Hepatic stellate cell (primary cell): ENCODE measurements at regions not wholly inside any gene's neighbourhood (a gene's known extent, or its start where the extent isn't known, plus 50 kb on each side); places are given as distances from the start of the nearest gene placed in this dataset.

Experiments used
- DNase-seq: peaks from one replicate; pipeline ENCODE4 v3.0.0; 2011; ENCODE audit warnings: low spot score

DNA sequence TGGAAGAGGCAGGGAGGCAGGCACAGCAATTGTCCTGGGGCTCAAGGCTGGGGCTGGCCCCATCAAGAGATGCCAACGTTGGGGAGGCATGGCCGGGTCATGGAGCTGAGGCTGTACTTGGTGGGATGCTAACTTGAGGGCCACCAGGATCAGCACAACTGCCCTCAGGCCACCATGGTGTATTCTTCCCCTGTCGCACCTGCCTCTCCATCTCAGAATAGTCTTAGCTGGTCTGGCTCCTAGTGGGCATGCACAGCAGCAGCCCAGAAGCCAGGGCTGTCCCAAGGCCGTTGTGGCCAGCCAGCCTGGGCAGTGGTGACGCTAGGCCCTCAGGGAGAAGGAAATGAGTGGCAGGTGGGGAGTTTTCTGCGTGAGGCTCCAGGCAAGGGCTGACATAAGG, 91.3 kb downstream of the DHCR7 start:
- DNase-seq = no peak

DNA sequence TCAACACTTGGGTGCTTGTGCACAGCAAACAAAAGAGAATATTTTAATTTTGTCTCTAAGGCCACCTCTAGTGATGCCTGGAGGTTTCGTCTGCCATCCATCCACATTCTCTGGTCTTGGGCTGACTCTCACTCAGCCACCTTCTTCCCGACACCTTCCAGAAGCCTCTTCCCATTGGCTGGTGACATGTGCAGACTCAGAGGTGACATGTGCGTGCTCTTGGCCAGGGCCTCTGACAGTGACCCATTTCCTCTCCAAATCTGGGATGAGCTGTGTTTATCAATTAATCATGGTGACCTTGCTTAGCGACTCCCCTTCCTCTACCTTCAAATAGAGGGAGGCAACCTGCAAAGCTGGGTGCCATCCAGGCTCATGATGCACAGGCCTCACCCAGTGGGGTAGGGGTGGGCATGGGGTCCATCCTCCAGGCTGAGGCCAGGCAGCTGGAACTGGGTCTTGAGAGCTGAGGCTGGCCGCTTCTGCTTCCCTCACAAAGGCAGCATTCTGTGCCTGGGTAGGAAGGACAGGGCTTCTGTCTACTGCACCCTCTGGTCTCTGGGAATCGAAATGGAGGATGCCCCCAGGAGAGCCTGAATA, 91.8 kb downstream of the DHCR7 start:
- no peak for DNase-seq

DNA sequence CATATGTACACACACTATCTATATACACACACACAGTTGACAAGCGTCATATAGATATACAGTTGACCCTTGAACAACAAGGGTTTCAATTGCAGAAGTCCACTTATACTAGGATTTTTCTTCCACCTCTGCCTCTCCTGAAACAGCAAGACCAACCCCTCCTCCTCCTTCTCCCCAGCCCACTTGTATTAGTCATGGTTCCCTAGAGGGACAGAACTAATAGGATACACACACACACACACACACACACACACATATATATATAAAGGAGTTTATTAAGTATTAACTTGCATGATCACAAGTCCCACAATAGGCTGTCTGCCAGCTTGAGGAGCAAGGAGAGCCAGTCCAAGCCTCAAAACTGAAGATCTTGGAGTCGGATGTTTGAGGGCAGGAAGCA, 92.9 kb downstream of the DHCR7 start:
- DNase-seq = no peak

DNA sequence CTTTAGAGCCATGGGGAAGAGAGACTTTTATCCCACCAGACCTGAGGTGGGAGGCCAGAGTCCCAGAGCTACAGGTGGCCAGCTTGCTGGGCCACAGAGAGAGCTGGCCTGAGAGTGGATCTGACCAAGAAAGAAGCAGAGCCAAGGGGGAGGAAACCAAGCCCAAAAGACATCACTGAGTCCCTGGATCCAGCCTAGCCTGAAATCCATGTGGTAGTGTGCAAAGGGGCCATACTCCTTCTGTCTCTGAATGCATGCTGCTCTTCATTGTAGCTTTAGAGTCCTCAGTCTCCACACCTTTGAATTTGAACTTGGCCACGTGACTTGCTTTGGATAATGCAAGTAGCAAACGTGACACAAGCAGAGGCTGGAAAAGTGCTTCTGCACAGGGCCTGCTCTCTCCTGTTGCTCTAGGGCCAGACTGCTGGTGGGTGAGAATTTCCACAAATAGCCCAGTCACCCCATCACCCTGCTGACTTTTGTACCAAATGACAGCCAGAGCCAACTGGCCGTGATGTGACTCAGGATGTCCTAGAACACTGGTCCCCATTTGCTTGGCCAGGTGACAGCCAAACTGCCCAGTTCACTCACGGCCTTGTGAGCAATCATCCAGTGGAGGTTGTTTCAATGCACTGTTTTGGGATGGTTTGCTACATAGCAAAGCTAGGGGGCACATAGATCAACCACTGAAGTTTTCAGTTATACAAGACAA, 93.6 kb downstream of the DHCR7 start:
- DNase-seq = no peak

DNA sequence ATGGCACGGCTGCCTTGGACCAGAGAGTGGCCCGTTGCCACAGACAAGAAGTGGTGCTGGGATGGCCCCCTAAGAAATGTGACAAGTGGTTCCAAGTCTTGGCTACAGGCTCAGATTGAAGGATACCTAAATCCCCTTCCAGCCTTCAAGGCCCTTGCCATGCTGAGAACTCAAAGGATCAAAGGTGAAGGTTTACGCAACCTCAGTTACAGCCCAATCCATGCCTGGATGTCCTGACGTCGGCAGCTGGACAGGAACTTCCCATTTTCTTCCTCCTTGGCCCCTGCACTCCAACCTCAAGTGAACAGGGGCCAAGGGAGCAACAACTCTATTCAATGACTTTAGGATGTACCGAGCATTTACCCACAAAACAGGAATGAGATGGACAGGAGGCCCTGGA, 95.4 kb downstream of the DHCR7 start:
- no peak for DNase-seq

DNA sequence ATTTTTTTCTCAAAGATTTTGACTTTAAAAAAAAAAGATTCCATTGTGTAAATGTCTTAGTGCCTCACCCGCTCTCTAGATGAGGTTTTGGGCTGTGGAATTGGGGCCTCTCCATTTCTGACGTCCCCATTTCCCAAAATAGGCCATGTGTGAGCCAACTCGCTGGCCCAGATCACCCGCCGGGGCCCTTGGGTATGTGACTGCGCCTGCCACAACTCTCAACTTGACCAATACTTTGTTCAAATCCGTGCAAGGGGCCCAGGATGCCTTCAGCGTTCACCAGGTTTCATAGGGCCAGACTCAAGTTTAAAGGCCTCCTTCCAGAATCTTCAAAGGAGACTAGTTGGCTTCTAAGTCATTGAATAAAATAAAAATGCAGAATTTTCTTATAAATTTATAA, 96.0 kb downstream of the DHCR7 start:
- DNase-seq = no peak

DNA sequence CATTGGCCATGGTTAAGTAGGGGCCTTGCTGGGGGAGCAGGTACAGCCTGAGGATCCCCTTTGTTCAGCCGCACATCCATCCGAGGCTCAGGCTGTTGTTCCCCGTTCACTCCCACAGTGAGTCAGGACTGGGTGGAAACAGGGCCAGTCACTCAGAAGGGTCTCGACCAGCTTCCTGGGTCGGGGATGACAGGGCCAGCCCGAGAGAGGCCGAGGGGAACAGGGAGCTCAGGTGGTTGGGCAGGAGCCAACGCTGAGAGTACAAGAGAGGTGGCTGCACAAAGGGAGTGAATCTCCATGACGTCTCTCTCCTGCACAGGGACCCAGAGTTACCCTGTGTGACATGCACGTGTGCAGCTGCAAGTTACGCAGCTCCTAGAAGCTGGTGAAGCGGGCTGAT, 97.2 kb upstream of the SHANK2 start:
- DNase-seq = no peak

DNA sequence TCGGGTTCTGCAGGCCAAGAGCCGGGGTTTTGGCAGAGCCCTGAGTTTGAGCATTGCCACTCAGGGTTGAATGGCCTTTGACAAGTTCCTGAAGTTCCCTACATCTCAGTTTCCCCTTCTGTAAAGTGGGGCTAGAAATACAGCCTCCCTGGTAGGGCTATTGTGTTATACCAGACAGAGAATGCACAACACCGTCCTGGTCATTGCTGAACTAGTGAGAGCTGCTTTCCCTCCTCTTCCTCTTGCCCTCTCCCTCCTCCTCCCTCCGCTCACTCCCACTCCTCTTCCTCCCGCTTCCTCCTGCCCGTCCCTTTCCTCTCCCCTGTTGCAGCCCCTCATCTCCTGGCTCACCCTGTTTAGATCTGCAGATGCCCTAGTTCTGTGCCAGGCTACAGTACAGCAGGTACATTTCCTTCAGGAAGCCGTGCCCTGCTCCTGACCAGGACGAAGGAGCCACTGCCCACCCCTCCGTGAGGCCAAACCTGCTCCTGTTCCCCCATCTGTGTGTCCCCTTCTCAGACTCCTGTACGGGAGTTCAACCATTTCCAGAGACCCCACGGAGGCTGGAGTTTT, 91.5 kb upstream of the SHANK2 start:
- no peak for DNase-seq

DNA sequence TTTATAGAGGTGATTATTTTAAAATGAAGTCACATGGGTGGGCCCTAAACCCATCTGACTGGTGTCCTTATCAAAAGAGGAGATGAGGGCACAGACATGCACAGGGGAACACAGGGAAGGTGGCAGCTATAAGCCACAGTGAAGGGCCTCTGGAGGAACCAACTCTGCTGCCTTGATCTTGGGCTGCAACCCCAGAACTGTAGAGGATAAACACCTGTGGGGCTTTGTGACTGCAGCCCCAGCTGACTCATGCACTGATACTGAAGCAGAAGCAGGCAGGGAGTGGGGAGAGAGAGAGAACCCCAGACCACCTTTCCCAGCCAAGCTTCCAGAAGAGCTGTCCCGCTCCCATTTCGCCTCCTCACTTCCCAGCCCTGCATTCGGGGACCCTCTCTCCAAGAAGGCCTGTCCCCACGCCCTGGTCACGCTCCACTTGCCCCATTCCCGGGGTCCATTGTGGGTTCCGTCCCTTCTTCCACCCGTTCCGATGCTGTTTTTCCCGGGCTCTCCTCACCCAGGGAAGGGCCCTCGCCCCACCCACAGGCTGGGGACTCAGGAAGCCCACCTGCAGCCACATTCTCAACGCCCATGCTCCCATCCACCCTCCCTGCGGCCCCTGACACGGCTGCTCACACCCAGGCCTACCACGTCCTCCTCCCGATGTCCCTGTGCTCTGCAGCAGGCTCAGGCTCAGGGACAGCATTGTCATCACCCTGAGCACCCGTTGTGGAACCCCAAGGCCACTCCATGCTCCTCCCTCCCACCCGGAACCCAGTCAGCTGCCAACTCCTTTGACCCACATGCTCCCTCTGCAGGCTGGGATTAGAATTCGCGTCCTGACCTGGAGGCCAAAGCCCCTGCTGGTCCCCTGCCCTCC, 90.8 kb upstream of the SHANK2 start:
- peak; percentile 72 for DNase-seq

DNA sequence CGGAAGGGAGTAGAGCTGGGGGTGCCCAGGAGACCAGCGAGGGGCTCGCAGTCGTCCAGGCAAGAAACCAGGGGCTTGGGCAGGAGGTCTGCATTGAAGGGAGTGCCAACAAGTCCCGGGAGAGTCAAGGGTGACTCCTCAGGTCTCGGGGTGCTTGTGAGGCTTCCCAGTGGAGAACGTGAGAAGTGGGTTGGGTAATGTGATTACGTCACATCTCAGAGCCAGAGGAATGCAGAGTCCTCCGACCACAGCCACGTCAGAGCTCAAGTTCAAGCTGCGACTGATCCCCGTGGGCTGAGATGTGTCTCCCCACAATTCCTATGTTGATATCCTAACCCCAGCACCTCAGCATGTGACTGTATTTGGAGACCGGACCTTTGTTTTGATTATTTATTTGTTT, 89.7 kb upstream of the SHANK2 start:
- peak; percentile 49 for DNase-seq

DNA sequence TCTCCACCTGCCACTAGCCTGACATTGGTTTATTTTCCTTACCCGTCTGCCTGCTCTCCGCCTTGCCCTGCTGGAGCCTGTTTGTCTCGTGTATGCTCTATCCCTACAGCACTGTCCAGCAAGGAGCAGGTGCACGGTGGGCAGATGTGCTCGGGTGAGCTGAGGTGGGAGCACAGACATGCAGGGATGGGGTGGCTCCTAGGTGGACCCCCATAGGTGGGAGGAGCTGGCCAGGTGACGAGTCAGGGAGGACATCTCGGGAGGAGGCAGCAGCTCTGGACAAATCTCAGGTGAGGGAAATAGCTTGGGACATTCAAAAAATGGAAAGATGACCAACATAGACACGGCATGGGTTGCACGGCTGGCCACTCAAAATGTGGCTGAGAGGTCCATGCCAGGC, 89.2 kb upstream of the SHANK2 start:
- DNase-seq = no peak

DNA sequence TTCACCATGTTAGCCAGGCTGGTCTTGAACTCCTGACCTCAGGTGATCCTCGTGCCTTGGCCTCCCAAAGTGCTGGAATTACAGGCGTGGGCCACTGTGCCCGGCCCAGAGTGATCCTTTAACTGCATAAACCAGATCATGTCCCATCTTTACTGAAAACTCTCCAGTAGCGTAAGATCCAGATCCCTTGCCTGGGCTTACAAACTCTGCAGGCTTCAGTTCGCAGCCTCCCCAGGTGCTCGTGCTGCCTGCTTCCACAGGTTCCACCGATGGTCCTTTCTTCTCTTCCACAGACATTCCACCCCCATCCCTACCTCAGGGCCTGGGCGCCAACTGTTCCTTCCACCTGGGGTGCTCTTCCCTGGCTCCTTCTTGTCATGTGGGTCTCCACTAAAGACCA, 88.8 kb upstream of the SHANK2 start:
- DNase-seq = no peak

DNA sequence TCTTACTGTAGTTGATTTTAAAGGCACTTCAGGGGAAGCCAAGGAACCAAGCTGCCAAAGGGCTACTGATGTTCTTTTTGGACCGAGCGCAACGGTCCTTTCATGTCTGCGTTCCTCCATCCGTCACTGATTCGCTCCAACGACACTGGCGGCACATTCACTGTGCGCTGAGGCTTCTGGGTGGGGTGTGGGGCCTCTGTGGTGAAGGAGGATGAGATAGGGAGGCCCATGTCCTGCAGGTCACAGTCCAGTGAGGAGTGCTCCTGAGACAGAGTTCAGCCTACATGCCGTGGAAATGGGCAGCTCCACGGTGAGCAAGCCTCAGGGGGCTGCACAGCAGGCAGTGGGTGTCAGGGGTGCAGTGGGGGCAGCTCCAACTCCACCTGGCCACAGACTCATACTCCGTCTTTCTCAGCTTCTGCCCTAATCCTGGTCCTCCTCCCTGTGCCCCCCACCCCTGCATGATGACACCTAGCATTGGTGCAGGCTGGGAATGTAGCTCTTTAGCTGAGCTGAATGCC, 87.8 kb upstream of the SHANK2 start:
- no peak for DNase-seq

DNA sequence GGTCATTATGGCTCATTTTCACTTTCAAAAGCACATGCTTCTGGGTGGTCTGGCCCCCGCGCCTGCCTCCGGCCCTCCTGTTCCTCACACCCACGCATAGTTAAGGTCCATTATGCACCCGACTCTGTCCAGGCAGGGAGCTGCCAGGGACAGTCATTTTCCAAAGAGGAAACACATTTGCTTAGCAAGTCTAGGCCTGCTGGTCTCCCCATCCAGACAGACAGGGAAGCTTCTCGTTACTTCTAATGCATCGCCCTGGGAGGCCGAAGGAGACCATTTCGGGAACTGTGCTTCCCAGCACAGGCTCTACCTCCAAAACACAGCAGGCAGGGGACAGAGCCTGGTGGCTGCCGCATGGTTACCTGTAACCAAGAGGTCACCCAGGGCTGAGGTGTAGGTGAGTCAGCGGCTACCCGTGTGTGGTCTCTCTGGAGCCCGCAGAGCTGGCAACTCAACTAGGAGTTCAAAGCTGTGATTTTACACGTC, 87.1 kb upstream of the SHANK2 start:
- peak; percentile 75 for DNase-seq

DNA sequence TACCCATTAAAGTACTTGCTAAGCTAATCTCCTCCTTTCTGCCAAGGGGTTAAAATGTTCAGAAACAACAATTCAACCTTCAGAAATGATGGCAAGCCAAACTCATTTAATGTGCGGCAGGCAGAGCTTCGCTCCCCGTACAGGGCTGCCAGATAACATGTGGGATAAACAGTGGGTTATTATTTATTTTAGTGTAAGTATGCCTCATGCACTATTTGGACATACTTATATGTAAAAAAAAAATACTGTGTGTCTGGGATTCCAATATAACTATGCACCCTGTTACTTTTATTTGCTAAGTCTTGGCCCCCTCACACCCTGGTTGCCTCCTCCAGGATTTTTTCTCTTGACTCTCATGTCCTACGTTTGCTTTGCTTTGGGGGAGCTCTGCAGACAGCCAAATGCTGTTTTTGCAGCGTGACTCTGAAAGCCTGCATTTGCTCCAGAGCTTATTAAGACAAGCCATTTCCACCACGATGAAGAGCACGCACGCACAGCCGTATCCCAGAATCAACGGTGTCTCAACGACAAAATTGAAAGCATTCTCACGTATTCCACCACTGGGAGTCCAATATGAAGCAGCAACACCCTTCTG, 86.5 kb upstream of the SHANK2 start:
- DNase-seq = peak; percentile 81

DNA sequence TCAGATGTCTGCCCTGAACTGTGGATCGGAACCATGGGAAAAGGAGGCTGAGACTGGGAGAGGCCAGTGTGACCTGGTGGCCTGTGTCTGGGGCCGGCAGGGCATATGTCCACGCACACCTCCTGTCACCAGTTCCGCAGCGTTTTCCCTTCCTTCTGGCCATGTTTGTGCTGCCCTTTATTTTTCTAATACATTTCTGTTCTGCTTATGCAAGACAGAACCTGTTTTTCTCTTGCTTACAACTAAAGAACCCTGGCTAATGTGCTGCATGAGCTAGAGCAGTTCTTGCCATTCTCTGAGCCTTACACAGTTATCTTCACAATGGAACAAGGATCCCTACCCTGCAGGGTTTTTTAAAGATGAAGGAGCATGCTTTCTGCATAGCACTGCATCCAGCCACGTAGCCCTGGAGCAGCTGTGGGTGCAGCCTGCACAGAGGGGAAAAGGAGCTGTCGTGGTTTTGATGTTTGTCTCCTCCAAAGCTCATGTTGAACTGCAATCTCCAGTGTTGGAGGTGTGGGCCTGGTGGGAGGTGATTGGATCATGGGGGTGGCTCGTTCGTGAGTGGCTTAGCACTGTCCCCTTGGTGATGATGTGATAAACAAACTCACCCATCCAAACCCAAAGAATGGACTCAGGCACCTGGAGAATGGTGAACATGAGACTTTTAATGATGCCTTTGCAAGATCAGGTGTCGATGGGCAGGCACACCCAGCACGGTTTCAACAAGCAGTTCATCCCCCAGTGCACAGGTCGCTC, 84.8 kb upstream of the SHANK2 start:
- no peak for DNase-seq

DNA sequence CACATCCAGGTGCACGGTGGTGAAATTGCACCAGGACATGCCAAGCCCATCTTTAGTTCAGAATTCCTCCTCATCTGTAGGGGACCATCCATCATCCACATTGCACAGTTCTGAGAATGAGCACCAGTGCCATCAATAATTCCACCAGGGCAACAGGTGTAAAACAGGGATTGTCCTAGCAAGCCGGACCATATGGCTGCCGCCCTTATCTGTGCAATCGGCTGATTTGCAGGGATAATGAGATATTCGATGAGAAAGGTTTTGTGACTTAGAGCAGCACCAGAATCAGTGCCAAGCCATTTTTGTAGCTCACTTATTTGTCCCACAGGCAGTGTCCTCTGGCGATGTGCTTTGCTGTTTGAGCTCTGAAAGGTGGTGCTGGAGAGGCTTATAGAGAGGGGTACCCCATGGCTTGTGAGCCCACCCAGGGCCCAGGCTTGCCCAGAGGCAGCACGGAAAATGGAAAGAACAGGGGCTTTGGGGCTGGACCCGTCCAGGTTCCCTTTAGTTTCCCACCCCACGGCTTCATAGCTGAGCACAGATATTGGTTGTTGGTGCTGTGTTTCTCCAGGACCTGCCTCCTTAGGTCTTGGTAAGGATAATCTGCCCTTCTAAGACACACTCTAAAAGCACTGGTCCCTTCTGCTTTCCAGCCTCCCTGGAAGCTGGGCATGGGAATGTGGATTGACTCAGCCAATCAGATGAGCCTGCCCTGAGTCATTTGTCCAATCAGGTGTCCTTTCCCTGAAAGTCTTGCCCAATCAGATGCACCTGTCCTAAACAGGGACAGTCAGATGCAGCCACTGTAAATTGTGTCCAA, 84.0 kb upstream of the SHANK2 start:
- DNase-seq = peak; percentile 42

DNA sequence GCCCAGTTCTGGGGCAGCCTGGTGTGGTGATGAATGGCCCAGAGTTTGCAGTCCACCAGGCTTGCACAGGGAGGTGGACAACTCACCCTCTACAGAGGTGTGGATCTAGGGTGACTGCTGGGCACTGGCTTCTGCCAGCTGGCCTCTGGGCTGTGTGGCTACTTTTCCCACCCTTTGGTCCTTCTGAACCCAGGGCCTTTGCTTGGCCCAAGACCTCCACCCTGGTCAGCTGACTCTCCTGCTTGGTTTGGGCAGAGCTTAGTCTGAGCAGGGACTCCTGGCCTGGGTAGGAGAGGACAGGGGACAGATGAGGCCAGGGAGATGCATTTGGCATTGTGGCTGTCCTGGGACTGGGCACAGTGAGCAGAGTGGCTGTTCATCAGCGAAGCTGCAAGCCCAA, 83.0 kb upstream of the SHANK2 start:
- no peak for DNase-seq

DNA sequence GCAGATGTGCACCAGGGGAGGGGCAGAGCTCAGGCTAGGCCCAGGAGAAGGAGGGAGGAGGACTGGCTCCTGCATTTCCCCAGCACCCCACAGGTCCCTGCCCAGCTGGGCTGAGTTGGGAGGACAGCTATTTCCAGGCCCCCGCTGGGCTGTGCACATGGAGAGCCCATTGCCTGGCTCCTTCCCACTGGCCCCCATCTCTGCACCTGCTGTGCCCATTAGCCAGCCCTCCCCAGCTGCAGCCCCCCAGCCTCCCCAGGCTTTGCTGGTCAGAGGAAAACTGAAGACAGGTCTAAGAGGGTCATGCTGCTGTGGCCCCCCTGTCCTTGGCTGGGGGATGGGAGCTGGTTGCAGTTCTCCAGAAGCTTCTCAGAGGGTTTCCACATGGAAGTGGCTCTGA, 81.8 kb upstream of the SHANK2 start:
- no peak for DNase-seq

DNA sequence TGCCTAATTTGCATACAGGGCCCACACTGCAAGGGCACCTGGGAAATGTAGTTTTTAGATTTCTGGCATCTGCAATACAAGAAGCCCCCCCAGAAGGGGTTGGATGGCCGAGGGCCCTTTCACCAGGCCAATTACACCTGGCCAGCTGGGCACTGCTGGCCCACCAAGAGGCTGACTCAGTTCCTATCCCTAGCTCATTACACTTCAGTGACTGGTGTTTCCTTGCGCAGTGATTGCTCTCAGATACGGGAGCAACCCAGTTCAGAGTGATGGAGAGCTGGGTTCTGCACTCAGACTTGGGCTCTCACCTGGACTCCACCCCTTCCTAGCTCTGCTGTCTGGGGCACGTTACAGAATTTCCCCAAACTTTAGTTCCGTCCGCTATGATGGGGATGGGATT, 81.1 kb upstream of the SHANK2 start:
- DNase-seq = no peak
